Frontal cortex (tissue), 3 donors: ENCODE measurements at regions not wholly inside any gene's neighbourhood (a gene's known extent, or its start where the extent isn't known, plus 50 kb on each side); places are given as distances from the start of the nearest gene placed in this dataset.

Experiments
- DNase-seq, 2 donors: peaks; one replicate each; pipeline ENCODE4 v3.0.0; 2012; ENCODE audit warnings: low spot score in 2 of 2
- FAIRE-seq: peaks from 2 replicates; lab custom pipeline; 2012; peaks lifted over from hg19 to GRCh38; lab: Jason Lieb, UNC
- donor health status: control.
- donor health status: control.
- donor health status: control.

GRCh38 chrX:139202742-139203420 is 327.7 kb upstream of the F9 start:
- DNase-seq: no peak
- no peak for FAIRE-seq

- DNase-seq (no peak), FAIRE-seq (no peak)
Observed at GRCh38 chrX:139201924-139202323, 328.6 kb upstream of the F9 start.

- FAIRE-seq: no peak
Observed at GRCh38 chrX:139200793-139201192, 329.7 kb upstream of the F9 start.

GRCh38 chrX:139200346-139200745 is 330.2 kb upstream of the F9 start:
- no peak for DNase-seq
- no peak for FAIRE-seq

More at GRCh38 chrX:139200793-139201192, 329.7 kb upstream of the F9 start:
- no peak for DNase-seq

- DNase-seq: no peak
- no peak for FAIRE-seq
Observed at GRCh38 chrX:139199933-139200332, 330.6 kb upstream of the F9 start.

- FAIRE-seq (no peak), DNase-seq (no peak)
Observed at GRCh38 chrX:139198936-139199335, 331.6 kb upstream of the F9 start.

- FAIRE-seq: no peak
Observed at GRCh38 chrX:139196890-139197289, 333.6 kb upstream of the F9 start.

GRCh38 chrX:139194571-139195280 is 335.8 kb upstream of the F9 start:
- FAIRE-seq (no peak), DNase-seq (no peak)

More at GRCh38 chrX:139196890-139197289, 333.6 kb upstream of the F9 start:
- no peak for DNase-seq

GRCh38 chrX:139192386-139192961 is 338.1 kb upstream of the F9 start:
- DNase-seq (no peak), FAIRE-seq (no peak)

GRCh38 chrX:139191746-139192385 is 338.7 kb upstream of the F9 start:
- no peak for FAIRE-seq

GRCh38 chrX:139191286-139191685 is 339.3 kb upstream of the F9 start:
- FAIRE-seq (no peak), DNase-seq (no peak)

More at GRCh38 chrX:139191746-139192385, 338.7 kb upstream of the F9 start:
- no peak for DNase-seq

- no peak for DNase-seq
- no peak for FAIRE-seq
Observed at GRCh38 chrX:139187738-139188137, 342.8 kb upstream of the F9 start.

GRCh38 chrX:139186991-139187390 is 343.5 kb upstream of the F9 start:
- FAIRE-seq (no peak), DNase-seq (no peak)

GRCh38 chrX:139179592-139179991 is 350.9 kb upstream of the F9 start:
- FAIRE-seq (no peak), DNase-seq (no peak)

GRCh38 chrX:139178980-139179379 is 351.6 kb upstream of the F9 start:
- FAIRE-seq: no peak

GRCh38 chrX:139172731-139173130 is 357.8 kb upstream of the F9 start:
- no peak for FAIRE-seq
- DNase-seq: no peak

More at GRCh38 chrX:139178980-139179379, 351.6 kb upstream of the F9 start:
- no peak for DNase-seq

- no peak for FAIRE-seq
- no peak for DNase-seq
Observed at GRCh38 chrX:139170526-139171173, 359.9 kb upstream of the F9 start.

GRCh38 chrX:139167282-139167681 is 363.3 kb upstream of the F9 start:
- no peak for FAIRE-seq
- DNase-seq: no peak

- DNase-seq (no peak), FAIRE-seq (no peak)
Observed at GRCh38 chrX:139158256-139158655, 372.3 kb upstream of the F9 start.

- DNase-seq (no peak), FAIRE-seq (no peak)
Observed at GRCh38 chrX:139156356-139156755, 374.2 kb upstream of the F9 start.
